HTR-8/SVneo (cell line): ENCODE measurements at regions not wholly inside any gene's neighbourhood (a gene's known extent, or its start where the extent isn't known, plus 50 kb on each side); places are given as distances from the start of the nearest gene placed in this dataset.
"Not testable (repeated sequence)": the region's sequence is repeated elsewhere in the genome, so short reads cannot be mapped to it uniquely, and the experiment has no call there.

Experiments used
- DNase-seq: peaks from one replicate; pipeline ENCODE4 v3.0.0; 2011; ENCODE audit warnings: low spot score, mixed read lengths; ENCODE audit not compliant: insufficient read length
- FAIRE-seq: peaks from 2 replicates; lab custom pipeline; 2011; peaks lifted over from hg19 to GRCh38; lab: Jason Lieb, UNC

GRCh38 chr7:131826960-131827359 is 270.5 kb upstream of the PODXL start:
- DNase-seq (no peak), FAIRE-seq (no peak)

DNA sequence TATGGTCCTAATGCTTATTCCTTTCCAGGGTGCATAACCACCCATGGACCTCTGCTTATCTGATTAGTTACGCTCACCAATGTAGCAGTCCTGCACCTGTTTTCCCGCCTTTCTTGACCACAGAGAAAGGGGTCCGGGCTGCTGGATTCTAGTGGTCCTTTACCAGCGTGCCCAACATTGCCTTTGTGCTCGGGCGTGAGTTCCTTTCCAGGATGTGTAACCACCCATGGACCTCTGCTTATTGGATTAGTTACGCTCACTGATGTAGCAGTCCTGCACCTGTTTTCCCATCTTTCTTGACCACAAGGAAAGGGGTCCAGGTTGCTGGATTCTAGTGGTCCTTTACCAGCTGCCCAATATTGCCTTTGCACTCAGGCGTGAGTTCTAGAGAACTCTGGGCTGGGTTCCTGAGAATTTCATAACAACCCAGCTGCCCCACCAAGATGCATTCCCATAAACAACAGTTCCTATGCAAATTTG is 267.6 kb upstream of the PODXL start:
- FAIRE-seq, DNase-seq: not testable (repeated sequence)

GRCh38 chr7:131819891-131820290 is 263.5 kb upstream of the PODXL start:
- DNase-seq = no peak
- no peak for FAIRE-seq

DNA sequence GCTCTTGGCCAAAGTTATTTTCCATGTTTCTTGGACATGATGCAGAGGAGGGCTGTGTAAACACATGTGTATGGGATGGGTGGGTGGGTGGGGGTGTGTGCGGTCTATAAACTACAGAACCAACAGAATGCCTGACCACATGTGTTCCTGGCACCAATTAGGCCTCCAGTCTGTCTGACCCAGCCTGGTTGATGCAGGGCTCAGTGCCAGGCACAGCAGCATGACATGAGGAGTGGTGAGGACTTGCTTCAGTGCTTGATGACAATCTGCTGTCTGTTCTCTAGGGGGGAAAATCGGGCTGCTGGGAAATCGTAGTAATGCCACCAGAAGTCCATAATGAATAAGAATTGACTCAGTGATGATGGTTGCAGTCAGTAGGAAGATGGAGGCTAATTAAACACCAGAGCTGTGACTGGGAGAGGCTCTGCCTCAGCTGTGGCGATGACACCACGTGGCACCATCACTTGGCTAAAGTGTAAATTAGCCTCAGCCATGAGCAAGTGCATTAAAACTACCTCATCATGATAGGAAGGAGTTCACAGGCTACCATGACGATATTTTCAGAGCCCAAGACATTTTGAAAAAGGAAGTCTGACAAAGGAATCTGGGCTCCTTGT is 260.1 kb upstream of the PODXL start:
- DNase-seq = no peak
- FAIRE-seq = no peak

DNA sequence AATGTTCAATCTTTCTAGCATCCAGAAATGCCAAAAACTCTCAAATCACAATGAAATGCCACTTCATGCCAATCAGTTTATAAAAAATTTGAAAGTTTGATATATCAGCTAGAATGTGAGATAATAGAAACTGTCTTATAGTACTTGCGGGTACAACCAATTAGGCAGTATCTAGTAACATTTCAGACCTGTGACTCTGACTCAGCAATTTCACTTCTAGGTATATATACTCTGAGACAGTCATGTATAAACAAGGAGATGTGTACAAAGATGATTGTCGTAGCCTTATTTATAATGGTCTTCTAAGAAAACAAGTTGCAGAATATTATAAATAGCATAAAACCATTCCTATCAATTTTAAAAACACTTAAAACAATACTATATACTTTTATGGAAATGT is 252.3 kb upstream of the PODXL start:
- FAIRE-seq (no peak), DNase-seq (no peak)

DNA sequence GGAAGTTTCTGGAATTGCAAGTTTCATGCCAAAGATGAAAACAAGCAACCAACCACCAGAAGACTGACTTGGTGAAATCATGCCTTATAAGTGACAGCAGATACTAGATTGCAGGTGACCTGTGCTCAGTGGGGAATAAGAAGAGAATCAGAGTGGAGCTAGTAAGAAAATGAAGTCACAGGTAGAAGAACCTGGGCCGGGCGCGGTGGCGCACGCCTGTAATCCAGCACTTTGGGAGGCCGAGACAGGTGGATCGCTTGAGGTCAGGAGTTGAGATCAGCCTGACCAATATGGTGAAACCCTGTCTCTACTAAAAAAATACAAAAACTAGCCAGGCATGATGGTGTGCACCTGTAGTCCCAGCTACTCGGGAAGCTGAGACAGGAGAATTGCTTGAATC is 251.7 kb upstream of the PODXL start:
- not testable (repeated sequence) for FAIRE-seq

DNA sequence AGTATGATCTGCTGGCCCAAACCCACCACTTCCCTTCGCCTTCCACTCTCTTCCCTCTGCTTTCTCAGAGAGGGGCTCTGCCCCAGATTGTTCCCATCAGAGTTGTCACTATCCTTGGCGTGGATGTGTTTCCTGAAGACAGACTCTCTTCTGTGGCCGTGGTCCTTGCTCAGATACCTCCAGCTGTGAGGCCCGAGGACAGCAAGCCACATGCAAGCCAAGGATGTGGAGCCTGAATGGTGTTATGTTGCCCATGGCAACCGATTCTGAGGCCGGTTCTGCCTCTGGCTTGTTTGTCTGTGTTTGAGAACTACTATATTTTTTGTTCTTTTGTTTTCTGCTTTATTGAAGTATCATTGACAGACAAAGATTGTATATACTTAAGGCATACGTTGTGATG is 247.4 kb upstream of the PODXL start:
- FAIRE-seq (no peak), DNase-seq (no peak)

More for the DNA sequence above, 251.7 kb upstream of the PODXL start:
- DNase-seq = not testable (repeated sequence)

- FAIRE-seq (no peak), DNase-seq (no peak)
Measured at GRCh38 chr7:131802195-131802864, 245.9 kb upstream of the PODXL start.

DNA sequence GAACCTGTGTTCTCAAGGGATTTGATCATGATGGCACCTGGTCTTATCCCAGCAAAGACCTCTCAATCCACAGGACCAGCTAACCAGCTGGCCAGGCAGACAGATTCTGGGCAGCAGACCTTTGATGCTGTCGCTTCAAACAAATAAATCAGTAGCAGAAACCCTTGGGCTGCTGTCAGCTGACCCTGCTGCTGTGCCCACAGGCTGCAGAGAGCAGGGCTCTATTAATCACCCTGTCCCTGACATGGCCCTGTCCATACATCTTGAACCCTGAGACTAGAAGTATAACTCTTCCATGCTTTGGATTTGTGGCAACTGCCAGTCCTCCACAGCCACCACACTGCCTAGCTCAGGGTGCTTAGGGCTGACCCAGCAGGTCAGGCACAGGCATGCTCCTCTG is 244.1 kb upstream of the PODXL start:
- DNase-seq (no peak), FAIRE-seq (no peak)

DNA sequence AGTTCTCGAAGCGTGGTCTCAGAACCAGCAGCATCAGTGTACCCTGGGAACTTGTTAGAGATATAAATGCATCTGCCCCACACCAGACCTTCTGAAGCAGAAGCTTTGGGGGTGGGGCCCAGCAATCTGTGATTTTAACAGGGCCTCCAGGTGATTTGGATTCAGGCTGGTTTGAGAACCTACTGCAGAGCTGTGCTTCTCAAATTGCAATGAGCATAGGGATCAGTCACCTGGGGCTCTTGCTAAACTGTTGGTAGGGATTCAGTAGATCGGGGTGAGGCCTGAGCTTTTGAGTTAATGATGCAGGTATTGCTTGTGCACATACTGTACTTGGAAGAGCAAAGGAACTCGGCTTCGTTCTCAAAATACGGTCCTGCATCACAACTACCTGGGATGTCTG is 243.6 kb upstream of the PODXL start:
- DNase-seq = no peak
- no peak for FAIRE-seq

GRCh38 chr7:131797841-131798240 is 241.4 kb upstream of the PODXL start:
- FAIRE-seq = no peak
- DNase-seq = no peak

GRCh38 chr7:131795400-131795799 is 239.0 kb upstream of the PODXL start:
- DNase-seq = no peak
- no peak for FAIRE-seq

DNA sequence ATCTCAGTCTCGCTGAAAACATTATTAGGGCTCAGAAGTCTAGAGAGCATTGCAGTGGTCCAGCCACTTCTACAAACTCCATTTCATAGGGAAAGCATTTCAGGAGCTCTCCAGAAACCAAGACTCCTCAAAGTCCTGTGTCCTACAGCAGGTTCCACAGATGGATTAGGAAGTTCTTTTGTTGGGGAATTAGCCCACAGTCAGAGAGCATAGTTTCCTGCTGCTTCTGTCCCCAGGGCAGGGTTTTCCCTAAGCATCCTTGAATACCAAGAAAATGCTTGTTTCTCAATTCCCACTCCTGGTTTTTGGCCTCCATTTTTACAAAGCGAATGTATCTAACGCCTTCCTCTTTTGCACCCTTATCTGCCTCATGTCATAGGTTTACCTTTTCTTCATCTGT is 235.9 kb upstream of the PODXL start:
- no peak for DNase-seq
- FAIRE-seq = no peak

- FAIRE-seq = no peak
Measured at GRCh38 chr7:131787101-131787500, 230.7 kb upstream of the PODXL start.

GRCh38 chr7:131786204-131786603 is 229.8 kb upstream of the PODXL start:
- no peak for DNase-seq
- FAIRE-seq = no peak

More at GRCh38 chr7:131787101-131787500, 230.7 kb upstream of the PODXL start:
- no peak for DNase-seq

DNA sequence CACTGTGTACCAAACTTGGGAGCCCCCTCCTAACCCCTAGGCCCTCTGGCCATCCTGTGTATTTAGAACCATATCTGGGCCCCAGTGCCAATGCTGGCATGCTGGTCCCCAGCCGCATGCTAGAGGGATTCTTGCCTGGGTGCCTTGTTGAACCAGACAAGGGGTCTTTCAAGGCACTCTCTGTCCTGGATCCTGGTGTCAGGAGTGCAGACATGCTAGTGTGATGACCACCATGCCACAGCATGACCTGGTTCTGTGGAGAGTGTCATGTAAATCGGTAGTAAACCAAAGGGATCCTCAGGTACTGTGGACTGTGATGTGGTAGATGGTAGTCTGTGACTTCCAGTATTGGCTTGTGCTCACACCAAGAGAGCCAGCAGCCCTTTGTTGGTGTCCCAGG is 222.2 kb upstream of the PODXL start:
- DNase-seq = no peak
- FAIRE-seq = no peak

DNA sequence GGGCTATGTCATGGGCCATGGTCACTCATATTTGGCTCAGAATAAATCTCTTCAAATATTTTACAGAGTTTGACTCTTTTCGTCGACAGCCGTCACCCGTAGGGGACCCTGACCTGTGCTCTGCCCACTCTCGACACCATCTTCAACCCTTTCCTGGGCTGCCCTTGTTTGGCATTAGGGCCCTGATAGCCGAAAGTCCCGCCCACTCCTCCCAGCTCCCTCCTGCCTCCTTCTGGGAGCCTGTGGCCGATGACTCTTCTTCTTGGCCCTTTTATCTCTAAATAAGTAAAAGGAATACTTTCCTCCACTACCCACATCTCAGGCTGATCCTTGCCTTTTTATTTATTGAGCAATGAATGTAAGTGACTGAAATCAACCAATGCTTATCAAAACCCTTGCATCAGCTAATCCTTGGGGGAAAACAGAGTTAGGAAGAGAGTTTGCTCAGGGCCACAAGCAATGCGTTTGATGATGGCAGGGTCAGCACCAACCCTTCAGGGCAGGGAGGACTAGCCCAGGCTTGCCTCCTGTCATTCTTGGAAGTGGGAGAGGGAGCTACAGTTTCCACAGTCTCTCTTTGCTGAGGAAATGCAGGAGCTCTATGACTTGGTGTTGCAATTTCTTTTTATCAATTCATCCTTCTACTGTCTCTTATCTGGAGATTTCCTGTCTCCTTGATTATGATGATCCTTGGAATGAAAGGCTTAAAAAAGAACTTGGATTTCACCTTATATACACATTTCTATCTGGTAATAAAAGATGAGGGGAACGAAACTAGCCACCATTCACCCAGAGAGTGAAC is 218.2 kb upstream of the PODXL start:
- DNase-seq = no peak

GRCh38 chr7:131773413-131773812 is 217.0 kb upstream of the PODXL start:
- DNase-seq (no peak), FAIRE-seq (no peak)

More for the DNA sequence above, 218.2 kb upstream of the PODXL start:
- no peak for FAIRE-seq

DNA sequence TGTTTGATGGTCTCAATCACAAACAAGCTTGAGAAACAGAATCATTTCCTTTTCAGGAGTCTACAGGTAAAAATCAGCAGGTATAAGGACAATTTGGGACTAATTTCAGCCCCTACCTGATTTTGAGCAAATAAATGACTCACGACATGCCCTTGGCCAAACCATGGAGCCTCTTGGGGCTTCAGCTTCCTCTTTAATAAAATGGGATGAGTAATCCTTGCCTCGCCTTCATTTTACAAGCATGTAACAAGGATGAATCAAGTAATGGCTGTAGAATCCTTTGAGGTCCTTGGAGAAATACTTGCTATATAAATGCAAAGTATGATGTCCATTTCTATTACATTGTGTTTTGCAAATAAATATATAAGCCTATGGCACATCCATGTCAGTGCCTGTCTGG is 212.8 kb upstream of the PODXL start:
- DNase-seq = no peak
- FAIRE-seq = no peak

GRCh38 chr7:131767591-131767990 is 211.2 kb upstream of the PODXL start:
- FAIRE-seq (no peak), DNase-seq (no peak)

- DNase-seq (no peak), FAIRE-seq (no peak)
Measured at GRCh38 chr7:131765575-131765974, 209.1 kb upstream of the PODXL start.
